ENCODE measurements at regions not wholly inside any gene's neighbourhood (a gene's known extent, or its start where the extent isn't known, plus 50 kb on each side); places are given as distances from the start of the nearest gene placed in this dataset.

DNA sequence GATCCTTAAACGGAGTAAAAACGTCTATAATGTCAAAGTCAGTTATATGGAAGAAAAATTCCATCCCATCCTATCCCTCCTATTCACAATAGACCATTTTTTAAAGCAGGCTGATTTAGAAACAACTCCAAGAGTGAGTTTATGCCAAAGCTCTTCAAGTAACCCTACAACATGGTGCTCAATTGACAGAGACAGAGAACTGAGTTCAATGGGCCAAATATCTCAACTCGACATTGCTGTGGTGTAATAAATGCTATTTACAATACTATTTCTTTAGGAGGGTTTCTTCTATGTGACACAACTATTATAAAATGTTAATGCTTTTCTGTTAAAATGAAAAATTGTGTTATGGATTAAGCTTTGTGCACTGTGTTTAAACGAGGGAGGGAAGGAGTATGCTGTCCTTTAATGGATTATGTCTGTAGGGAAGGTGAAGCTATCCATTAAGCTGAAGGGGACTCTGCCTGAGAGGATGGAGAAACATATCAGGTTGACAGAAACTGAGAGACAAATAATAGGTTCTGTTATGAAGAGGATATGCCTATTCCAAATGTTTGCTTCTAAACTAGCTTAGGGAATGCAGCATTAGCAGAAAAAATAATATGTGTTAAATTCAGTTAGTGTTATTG lies 362.5 kb upstream of the CHRM3 start:
- Histone ChIP-seq H3K4me1 (ENCODE audit: insufficient read depth, low read length) (no peaks in the 10 kb centered on the region), H3K4me3 (ENCODE audit: insufficient read depth, low read length) (no peak overlapping the region)
- TF ChIP-seq, protein P1, sequence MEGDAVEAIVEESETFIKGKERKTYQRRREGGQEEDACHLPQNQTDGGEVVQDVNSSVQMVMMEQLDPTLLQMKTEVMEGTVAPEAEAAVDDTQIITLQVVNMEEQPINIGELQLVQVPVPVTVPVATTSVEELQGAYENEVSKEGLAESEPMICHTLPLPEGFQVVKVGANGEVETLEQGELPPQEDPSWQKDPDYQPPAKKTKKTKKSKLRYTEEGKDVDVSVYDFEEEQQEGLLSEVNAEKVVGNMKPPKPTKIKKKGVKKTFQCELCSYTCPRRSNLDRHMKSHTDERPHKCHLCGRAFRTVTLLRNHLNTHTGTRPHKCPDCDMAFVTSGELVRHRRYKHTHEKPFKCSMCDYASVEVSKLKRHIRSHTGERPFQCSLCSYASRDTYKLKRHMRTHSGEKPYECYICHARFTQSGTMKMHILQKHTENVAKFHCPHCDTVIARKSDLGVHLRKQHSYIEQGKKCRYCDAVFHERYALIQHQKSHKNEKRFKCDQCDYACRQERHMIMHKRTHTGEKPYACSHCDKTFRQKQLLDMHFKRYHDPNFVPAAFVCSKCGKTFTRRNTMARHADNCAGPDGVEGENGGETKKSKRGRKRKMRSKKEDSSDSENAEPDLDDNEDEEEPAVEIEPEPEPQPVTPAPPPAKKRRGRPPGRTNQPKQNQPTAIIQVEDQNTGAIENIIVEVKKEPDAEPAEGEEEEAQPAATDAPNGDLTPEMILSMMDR (IDR thresholded peaks at IDR 0.05; ENCODE audit: extremely low read depth, low read depth, low read length): no peak

DNA sequence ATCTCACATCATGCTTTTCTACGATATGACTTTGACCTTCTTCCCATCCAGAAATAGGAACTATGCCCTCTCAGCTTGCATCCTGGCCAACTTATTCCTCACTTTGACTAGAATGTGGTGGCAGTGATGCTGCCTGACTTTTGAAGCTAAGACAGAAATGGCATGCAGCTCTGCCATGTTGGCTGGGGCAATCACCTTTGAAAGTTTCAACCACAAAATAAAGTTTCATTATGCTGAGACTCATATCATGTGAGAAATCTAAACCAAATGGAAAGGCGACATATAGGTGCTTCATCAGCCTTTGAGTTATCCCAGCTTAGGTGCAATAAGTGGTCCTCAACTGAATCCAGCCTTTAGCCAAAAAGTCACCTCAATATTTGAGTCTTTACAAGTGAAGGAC lies 370.0 kb upstream of the CHRM3 start:
- Histone ChIP-seq H3K4me3 (ENCODE audit: insufficient read depth, low read length) (no peak overlapping the region), H3K36me3 (ENCODE audit: insufficient read depth, low read length) (no peaks in the 10 kb centered on the region), H3K27ac (ENCODE audit: low read depth, low read length) (no peak overlapping the region), H3K4me1 (ENCODE audit: insufficient read depth, low read length) (no peaks in the 10 kb centered on the region), H3K9me3 (ENCODE audit: low read depth, low read length) (peaks cover 2% of the 10 kb centered on the region), H3K27me3 (ENCODE audit: insufficient read depth, low read length) (no peaks in the 10 kb centered on the region), H3K4me2 (ENCODE audit: insufficient read depth, low read length) (no peak overlapping the region), H2AFZ (ENCODE audit: low read length) (no peak overlapping the region), H3K79me2 (ENCODE audit: insufficient read depth, low read length) (no peaks in the 10 kb centered on the region), H4K20me1 (ENCODE audit: insufficient read depth, low read length) (no peaks in the 10 kb centered on the region)
- DNase-seq (ENCODE audit: insufficient read length, low spot score, missing footprints): no peak
- TF ChIP-seq, protein P1 (IDR thresholded peaks at IDR 0.05; ENCODE audit: extremely low read depth, low read depth, low read length): no peak

More for the DNA sequence above, 362.5 kb upstream of the CHRM3 start:
- no peaks in the 10 kb centered on the region for H3K36me3 ChIP-seq (ENCODE audit: insufficient read depth, low read length)
- no peaks in the 10 kb centered on the region for H3K79me2 ChIP-seq (ENCODE audit: insufficient read depth, low read length)
- no peak for DNase-seq (ENCODE audit: insufficient read length, low spot score, missing footprints)
- H3K9me3 ChIP-seq (ENCODE audit: low read depth, low read length): peaks cover under 1% of the 10 kb centered on the region
- H2AFZ ChIP-seq (ENCODE audit: low read length): no peak overlapping the region
- no peaks in the 10 kb centered on the region for H4K20me1 ChIP-seq (ENCODE audit: insufficient read depth, low read length)
- no peak overlapping the region for H3K4me2 ChIP-seq (ENCODE audit: insufficient read depth, low read length)
- no peak overlapping the region for H3K27ac ChIP-seq (ENCODE audit: low read depth, low read length)
- H3K27me3 ChIP-seq (ENCODE audit: insufficient read depth, low read length): no peaks in the 10 kb centered on the region

DNA sequence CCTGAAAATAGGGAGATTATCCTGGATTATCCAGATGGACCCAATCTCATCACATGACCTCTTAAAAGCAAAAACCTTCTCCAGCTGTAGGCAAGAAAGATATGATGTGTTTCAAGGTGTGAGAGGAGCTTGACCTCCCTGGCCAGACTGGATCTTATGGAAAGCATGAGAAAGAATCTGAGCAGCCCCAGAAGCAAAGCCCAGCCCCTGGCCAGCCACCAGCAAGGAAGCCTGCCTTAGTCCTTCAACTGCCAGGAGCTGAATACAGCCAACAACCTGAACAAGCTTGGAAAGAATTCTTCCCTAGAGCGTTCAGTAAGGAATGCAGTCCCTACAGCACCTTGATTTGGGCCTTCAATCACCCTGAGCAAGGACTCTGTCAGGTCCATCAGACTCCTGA lies 375.0 kb upstream of the CHRM3 start:
- DNase-seq (ENCODE audit: insufficient read length, low spot score, missing footprints): no peak
- Histone ChIP-seq H2AFZ (ENCODE audit: low read length) (no peak overlapping the region), H3K4me2 (ENCODE audit: insufficient read depth, low read length) (no peak overlapping the region), H3K9me3 (ENCODE audit: low read depth, low read length) (no peaks in the 10 kb centered on the region), H3K27ac (ENCODE audit: low read depth, low read length) (no peak overlapping the region), H3K4me3 (ENCODE audit: insufficient read depth, low read length) (no peak overlapping the region), H3K79me2 (ENCODE audit: insufficient read depth, low read length) (no peaks in the 10 kb centered on the region), H3K27me3 (ENCODE audit: insufficient read depth, low read length) (no peaks in the 10 kb centered on the region), H3K4me1 (ENCODE audit: insufficient read depth, low read length) (no peaks in the 10 kb centered on the region), H3K36me3 (ENCODE audit: insufficient read depth, low read length) (no peaks in the 10 kb centered on the region), H4K20me1 (ENCODE audit: insufficient read depth, low read length) (no peaks in the 10 kb centered on the region)
- TF ChIP-seq, protein P1 (IDR thresholded peaks at IDR 0.05; ENCODE audit: extremely low read depth, low read depth, low read length): no peak

DNA sequence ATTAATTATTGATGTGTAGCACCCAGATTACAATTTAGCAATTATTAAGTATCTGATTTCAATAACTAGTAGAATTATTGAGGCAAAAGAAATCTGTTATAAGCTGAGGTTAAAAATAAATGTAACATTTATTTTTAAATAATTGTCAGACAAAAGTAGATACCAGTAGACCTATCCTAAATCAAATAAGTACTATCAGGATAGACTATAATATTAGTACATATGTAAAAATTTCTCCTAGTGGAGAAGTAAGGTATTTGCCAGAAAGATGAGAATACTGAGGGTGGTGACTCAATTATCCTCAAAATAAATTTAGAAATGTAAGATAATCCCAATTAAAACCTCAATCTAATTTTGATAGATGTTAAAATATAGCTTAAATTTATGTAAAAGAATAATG lies 377.8 kb upstream of the CHRM3 start:
- Histone ChIP-seq H3K4me2 (ENCODE audit: insufficient read depth, low read length) (no peak overlapping the region), H4K20me1 (ENCODE audit: insufficient read depth, low read length) (no peaks in the 10 kb centered on the region), H3K27ac (ENCODE audit: low read depth, low read length) (no peak overlapping the region), H3K36me3 (ENCODE audit: insufficient read depth, low read length) (no peaks in the 10 kb centered on the region), H3K9me3 (ENCODE audit: low read depth, low read length) (no peaks in the 10 kb centered on the region), H3K4me3 (ENCODE audit: insufficient read depth, low read length) (no peak overlapping the region), H3K4me1 (ENCODE audit: insufficient read depth, low read length) (no peaks in the 10 kb centered on the region), H3K27me3 (ENCODE audit: insufficient read depth, low read length) (no peaks in the 10 kb centered on the region), H2AFZ (ENCODE audit: low read length) (no peak overlapping the region), H3K79me2 (ENCODE audit: insufficient read depth, low read length) (no peaks in the 10 kb centered on the region)
- TF ChIP-seq, protein P1 (IDR thresholded peaks at IDR 0.05; ENCODE audit: extremely low read depth, low read depth, low read length): no peak
- DNase-seq (ENCODE audit: insufficient read length, low spot score, missing footprints): no peak
